Upper lobe of left lung (tissue), 4 donors: ENCODE measurements at regions not wholly inside any gene's neighbourhood (a gene's known extent, or its start where the extent isn't known, plus 50 kb on each side); places are given as distances from the start of the nearest gene placed in this dataset.

Experiments used
- CTCF ChIP-seq, 6 experiments: fragments of 450-650 bp in 4 of 6; fragments of 200-600 bp in 2 of 6; sonication (generic) in 2 of 6; IDR thresholded peaks; one replicate each; pipeline ENCODE4 v1.5.1; 2016 to 2019; ENCODE audit warnings: antibody characterized with exemption in 6 of 6
- EP300 ChIP-seq, 4 donors: sonication (generic); formaldehyde crosslinking; IDR thresholded peaks; one replicate each; pipeline ENCODE4 v1.5.1; 2017; ENCODE audit warnings: antibody characterized with exemption in 4 of 4, control low read depth in 2 of 4
- POLR2A ChIP-seq, 4 donors: fragments of 450-650 bp; IDR thresholded peaks; one replicate each; pipeline ENCODE4 v1.5.1; 2016 to 2017; ENCODE audit warnings: antibody characterized with exemption in 4 of 4, mild to moderate bottlenecking in 2 of 4

GRCh38 chr1:219676012-219676765, 63.3 kb upstream of the ZC3H11B start:
- TF ChIP-seq CTCF (IDR thresholded peaks at IDR 0.05) = no peak
- no peak for TF ChIP-seq POLR2A (IDR thresholded peaks at IDR 0.05)
- TF ChIP-seq EP300 (IDR thresholded peaks at IDR 0.05) = no peak
